Panc1 (cell line): ENCODE measurements at regions not wholly inside any gene's neighbourhood (a gene's known extent, or its start where the extent isn't known, plus 50 kb on each side); places are given as distances from the start of the nearest gene placed in this dataset.

Experiments
- ATAC-seq: fragments of 200-7000 bp; cut with Tn5 transposase; 2 replicates; pipeline ENCODE4 v1.9.1; 2020; ENCODE audit warnings: mild to moderate bottlenecking, moderate library complexity
- BruUV-seq: library from RNA; stranded (reverse); fragments of 400-500 nt; replicated peaks from 2 replicates; lab custom pipeline; 2021; lab: Mats Ljungman, UMichigan
- CTCF ChIA-PET: fragments of 300-600 bp; sonication (Branson Sonifier 250); formaldehyde crosslinking; loops from one replicate; lab custom pipeline; 2022; ENCODE audit warnings: antibody characterized with exemption; lab: Charles Lee
- POLR2A ChIA-PET: fragments of 300-600 bp; sonication (Branson Sonifier 250); formaldehyde crosslinking; loops from one replicate; lab custom pipeline; 2022; ENCODE audit warnings: antibody characterized with exemption; lab: Charles Lee
- DNase-seq: peaks from one replicate; pipeline ENCODE4 v3.0.0-alpha.2; 2010; ENCODE audit warnings: low read depth, low spot score
- H3K27ac ChIP-seq: 2 replicates; pipeline ENCODE4 v1.5.1; 2011; ENCODE audit warnings: mild to moderate bottlenecking, low read length, inconsistent platforms
- H3K27me3 ChIP-seq: fragments of 200-500 bp; sonication (Bioruptor generic); 2 replicates; pipeline ENCODE4 v1.6.0; 2014; ENCODE audit warnings: low read length, inconsistent platforms; ENCODE audit not compliant: control insufficient read depth, insufficient read depth
- H3K36me3 ChIP-seq: fragments of 200-500 bp; sonication (Bioruptor generic); 2 replicates; pipeline ENCODE4 v1.5.1; 2014; ENCODE audit warnings: inconsistent platforms, mild to moderate bottlenecking, low read length, moderate library complexity; ENCODE audit not compliant: control insufficient read depth, insufficient read depth
- H3K4me1 ChIP-seq: 2 replicates; pipeline ENCODE4 v1.5.1; 2011; ENCODE audit warnings: inconsistent platforms, mild to moderate bottlenecking, low read length, moderate library complexity; ENCODE audit not compliant: control insufficient read depth, insufficient read depth
- H3K4me3 ChIP-seq, 2 experiments: 2 replicates each; pipeline ENCODE4 v1.5.1; 2011 to 2012; ENCODE audit warnings: low read depth in 2 of 2, low read length in 2 of 2, mild to moderate bottlenecking in 2 of 2, inconsistent platforms in 1 of 2, moderate library complexity in 1 of 2
- H3K9me3 ChIP-seq: fragments of 200-500 bp; sonication (Bioruptor generic); 2 replicates; pipeline ENCODE4 v1.5.1; 2014; ENCODE audit warnings: low read depth, mild to moderate bottlenecking, inconsistent platforms, low read length, moderate library complexity; ENCODE audit not compliant: control insufficient read depth, insufficient read depth
- CTCF ChIP-seq: fragments of 450-650 bp; IDR thresholded peaks from 2 replicates; pipeline ENCODE4 v1.5.1; 2017; ENCODE audit warnings: mild to moderate bottlenecking
- POLR2AphosphoS5 ChIP-seq: IDR thresholded peaks from 2 replicates; pipeline ENCODE4 v1.6.1; 2012; ENCODE audit warnings: mild to moderate bottlenecking, low read depth, low read length, moderate library complexity
- REST ChIP-seq, 2 experiments: IDR thresholded peaks; 2 replicates each; pipeline ENCODE4 v1.6.1; 2011 to 2012; ENCODE audit warnings: low read depth in 2 of 2, control low read depth in 1 of 2, low read length in 1 of 2, mild to moderate bottlenecking in 1 of 2, moderate library complexity in 1 of 2; ENCODE audit not compliant: insufficient read depth in 1 of 2
- SIN3A ChIP-seq: IDR thresholded peaks from 2 replicates; pipeline ENCODE4 v1.6.1; 2012; ENCODE audit warnings: low read depth, mild to moderate bottlenecking, low read length, moderate library complexity, borderline replicate concordance; ENCODE audit not compliant: insufficient read depth
- TCF7L2 ChIP-seq: IDR thresholded peaks from 2 replicates; pipeline ENCODE4 v1.6.1; 2011; ENCODE audit warnings: mild to moderate bottlenecking, low read depth, low read length, inconsistent platforms
- in situ Hi-C: cut with HindIII; loops from 2 replicates; pipeline ENCODE4 v1.10.0; 2016; ENCODE audit warnings: low sequenced_read_pairs, low pct_unique_long_range_greater_than_20kb
- intact Hi-C: fragments of 100-400 bp; cut with micrococcal nuclease; formaldehyde crosslinking; loops from one replicate; pipeline ENCODE4 v1.10.0; 2022; ENCODE audit not compliant: unreplicated experiment

GRCh38 chr4:71130827-71131603, 137.6 kb downstream of the DCK start:
- DNase-seq (no peak), ATAC-seq (no peak)
- H3K9me3 ChIP-seq = no peaks in the 10 kb centered on the region
- H3K4me3 ChIP-seq = no peak overlapping the region
- H3K36me3 ChIP-seq = no peaks in the 10 kb centered on the region
- H3K4me1 ChIP-seq = no peaks in the 10 kb centered on the region
- H3K27ac ChIP-seq = no peak overlapping the region
- TF ChIP-seq CTCF (no peak), SIN3A (no peak), REST (IDR thresholded peaks at IDR 0.05; ENCODE audit: insufficient read depth in 1 of 2, low read depth in 2 of 2, low read length in 1 of 2) (no peak), POLR2AphosphoS5 (no peak), TCF7L2 (no peak)
- intact Hi-C loops (no loop called here), in situ Hi-C loops (no loop called here)
- ChIA-PET POLR2A (no interaction called here), CTCF (interaction anchor here (0.6 kb wide), 1 partner anchor 22 kb away, joined by 3 read pairs; no protein-coding TSS in a partner anchor)
- BruUV-seq = no TSS peak
- no peaks in the 10 kb centered on the region for H3K27me3 ChIP-seq

GRCh38 chr4:71132486-71132885, 139.0 kb downstream of the DCK start:
- TF ChIP-seq SIN3A (no peak), POLR2AphosphoS5 (no peak), REST (IDR thresholded peaks at IDR 0.05; ENCODE audit: insufficient read depth in 1 of 2, low read depth in 2 of 2, low read length in 1 of 2) (no peak), TCF7L2 (no peak), CTCF (no peak)
- Histone ChIP-seq H3K4me1 (no peaks in the 10 kb centered on the region), H3K27ac (no peak overlapping the region), H3K4me3 (no peak overlapping the region), H3K36me3 (no peaks in the 10 kb centered on the region), H3K9me3 (no peaks in the 10 kb centered on the region), H3K27me3 (no peaks in the 10 kb centered on the region)
- intact Hi-C loops = no loop called here
- no TSS peak for BruUV-seq
- in situ Hi-C loops = no loop called here
- ChIA-PET POLR2A (interaction anchor here (0.6 kb wide), 1 partner anchor 933 kb away, joined by 3 read pairs; no protein-coding TSS in a partner anchor), CTCF (no interaction called here)
- ATAC-seq = no peak
- no peak for DNase-seq
